ENCODE measurements at regions not wholly inside any gene's neighbourhood (a gene's known extent, or its start where the extent isn't known, plus 50 kb on each side); places are given as distances from the start of the nearest gene placed in this dataset.

GRCh38 chr11:134512571-134513538, 100.8 kb upstream of the B3GAT1 start:
- Histone ChIP-seq H3K9me3 (no peaks in the 10 kb centered on the region), H3K4me3 (no peak overlapping the region), H3K27me3 (no peaks in the 10 kb centered on the region), H3K36me3 (no peaks in the 10 kb centered on the region), H3K4me1 (no peaks in the 10 kb centered on the region), H3K27ac (no peak overlapping the region)
- TF ChIP-seq CTCF (IDR thresholded peaks at IDR 0.05): no peak
- TF ChIP-seq POLR2A (IDR thresholded peaks at IDR 0.05): no peak
- intact Hi-C loops (cut with DNase I; ENCODE audit: low total_unique reads): no loop called here
- peak in 1 of 2 donors; percentile 2 for DNase-seq

- intact Hi-C loops (cut with DNase I; ENCODE audit: low total_unique reads): no loop called here
- TF ChIP-seq CTCF (IDR thresholded peaks at IDR 0.05) (no peak), POLR2A (IDR thresholded peaks at IDR 0.05) (no peak)
- H3K4me1 ChIP-seq: no peaks in the 10 kb centered on the region
- DNase-seq: peak in 1 of 2 donors; percentile 5
- H3K4me3 ChIP-seq: no peak overlapping the region
- H3K27ac ChIP-seq: no peak overlapping the region
- H3K9me3 ChIP-seq: no peaks in the 10 kb centered on the region
- no peaks in the 10 kb centered on the region for H3K27me3 ChIP-seq
- no peaks in the 10 kb centered on the region for H3K36me3 ChIP-seq
These were observed 100.0 kb upstream of the B3GAT1 start for GRCh38 chr11:134512061-134512460.

GRCh38 chr11:134511255-134511654, 99.2 kb upstream of the B3GAT1 start:
- H3K36me3 ChIP-seq: no peaks in the 10 kb centered on the region
- peak in 1 of 2 donors; percentile 3 for DNase-seq
- no peak for TF ChIP-seq CTCF (IDR thresholded peaks at IDR 0.05)
- no peak for TF ChIP-seq POLR2A (IDR thresholded peaks at IDR 0.05)
- no peak overlapping the region for H3K27ac ChIP-seq
- H3K27me3 ChIP-seq: no peaks in the 10 kb centered on the region
- H3K4me1 ChIP-seq: no peaks in the 10 kb centered on the region
- intact Hi-C loops (cut with DNase I; ENCODE audit: low total_unique reads): no loop called here
- H3K4me3 ChIP-seq: no peak overlapping the region
- no peaks in the 10 kb centered on the region for H3K9me3 ChIP-seq

- DNase-seq: peak; percentile 6 to 7
- H3K4me1 ChIP-seq: no peaks in the 10 kb centered on the region
These were observed 98.4 kb upstream of the B3GAT1 start for GRCh38 chr11:134510233-134511040.

More at GRCh38 chr11:134510233-134511040, 98.4 kb upstream of the B3GAT1 start:
- Histone ChIP-seq H3K27me3 (no peaks in the 10 kb centered on the region), H3K9me3 (no peaks in the 10 kb centered on the region), H3K4me3 (no peak overlapping the region), H3K36me3 (no peaks in the 10 kb centered on the region), H3K27ac (no peak overlapping the region)
- TF ChIP-seq CTCF (IDR thresholded peaks at IDR 0.05): no peak
- TF ChIP-seq POLR2A (IDR thresholded peaks at IDR 0.05): no peak
- intact Hi-C loops (cut with DNase I; ENCODE audit: low total_unique reads): no loop called here

Measured in uterus (tissue), 3 donors.